ENCODE measurements at regions not wholly inside any gene's neighbourhood (a gene's known extent, or its start where the extent isn't known, plus 50 kb on each side); places are given as distances from the start of the nearest gene placed in this dataset.

- Mint-ChIP-seq H3K27me3 (ENCODE audit: unreplicated experiment) (no peaks in the 10 kb centered on the region), H3K27ac (ENCODE audit: unreplicated experiment) (no peak overlapping the region), H3K36me3 (ENCODE audit: insufficient read depth, unreplicated experiment) (no peaks in the 10 kb centered on the region), H3K4me3 (ENCODE audit: low read depth, unreplicated experiment) (no peak overlapping the region), H3K4me1 (ENCODE audit: low read depth, unreplicated experiment) (no peaks in the 10 kb centered on the region), H3K9me3 (ENCODE audit: low read depth, unreplicated experiment) (no peaks in the 10 kb centered on the region)
- intact Hi-C loops (cut with micrococcal nuclease; ENCODE audit: unreplicated experiment) = no loop called here
- no peak for DNase-seq
- TF ChIP-seq CTCF (IDR thresholded peaks at IDR 0.05; ENCODE audit: unreplicated experiment) = no peak
- BruUV-seq (replicated peaks) = no TSS peak
- CTCF ChIA-PET = no interaction called here
Observed at GRCh38 chr5:98608052-98608451, 165.4 kb upstream of the RGMB start.

GRCh38 chr5:98614341-98614740 lies 159.1 kb upstream of the RGMB start:
- Mint-ChIP-seq H3K36me3 (ENCODE audit: insufficient read depth, unreplicated experiment) (no peaks in the 10 kb centered on the region), H3K27ac (ENCODE audit: unreplicated experiment) (no peak overlapping the region), H3K9me3 (ENCODE audit: low read depth, unreplicated experiment) (no peaks in the 10 kb centered on the region), H3K4me3 (ENCODE audit: low read depth, unreplicated experiment) (no peak overlapping the region), H3K4me1 (ENCODE audit: low read depth, unreplicated experiment) (no peaks in the 10 kb centered on the region), H3K27me3 (ENCODE audit: unreplicated experiment) (no peaks in the 10 kb centered on the region)
- TF ChIP-seq CTCF (IDR thresholded peaks at IDR 0.05; ENCODE audit: unreplicated experiment) = no peak
- BruUV-seq (replicated peaks) = no TSS peak
- CTCF ChIA-PET = no interaction called here
- DNase-seq = no peak
- intact Hi-C loops (cut with micrococcal nuclease; ENCODE audit: unreplicated experiment) = no loop called here

- CTCF ChIA-PET = no interaction called here
- H3K9me3 Mint-ChIP-seq (ENCODE audit: low read depth, unreplicated experiment) = no peaks in the 10 kb centered on the region
- BruUV-seq (replicated peaks) = no TSS peak
- TF ChIP-seq CTCF (IDR thresholded peaks at IDR 0.05; ENCODE audit: unreplicated experiment) = no peak
- intact Hi-C loops (cut with micrococcal nuclease; ENCODE audit: unreplicated experiment) = no loop called here
- DNase-seq = no peak
- no peaks in the 10 kb centered on the region for H3K36me3 Mint-ChIP-seq (ENCODE audit: insufficient read depth, unreplicated experiment)
- H3K4me1 Mint-ChIP-seq (ENCODE audit: low read depth, unreplicated experiment) = no peaks in the 10 kb centered on the region
- no peak overlapping the region for H3K4me3 Mint-ChIP-seq (ENCODE audit: low read depth, unreplicated experiment)
- no peaks in the 10 kb centered on the region for H3K27me3 Mint-ChIP-seq (ENCODE audit: unreplicated experiment)
- no peak overlapping the region for H3K27ac Mint-ChIP-seq (ENCODE audit: unreplicated experiment)
Observed at GRCh38 chr5:98621821-98622220, 151.6 kb upstream of the RGMB start.

- intact Hi-C loops (cut with micrococcal nuclease; ENCODE audit: unreplicated experiment) = no loop called here
- CTCF ChIA-PET = no interaction called here
- BruUV-seq (replicated peaks) = no TSS peak
- no peak for DNase-seq
- Mint-ChIP-seq H3K36me3 (ENCODE audit: insufficient read depth, unreplicated experiment) (no peaks in the 10 kb centered on the region), H3K27ac (ENCODE audit: unreplicated experiment) (no peak overlapping the region), H3K9me3 (ENCODE audit: low read depth, unreplicated experiment) (peaks cover 3% of the 10 kb centered on the region), H3K4me3 (ENCODE audit: low read depth, unreplicated experiment) (no peak overlapping the region), H3K4me1 (ENCODE audit: low read depth, unreplicated experiment) (no peaks in the 10 kb centered on the region), H3K27me3 (ENCODE audit: unreplicated experiment) (no peaks in the 10 kb centered on the region)
- TF ChIP-seq CTCF (IDR thresholded peaks at IDR 0.05; ENCODE audit: unreplicated experiment) = no peak
Observed at GRCh38 chr5:98624145-98624880, 149.2 kb upstream of the RGMB start.
